Astrocyte (in vitro differentiated cells and primary cell): ENCODE measurements at regions not wholly inside any gene's neighbourhood (a gene's known extent, or its start where the extent isn't known, plus 50 kb on each side); places are given as distances from the start of the nearest gene placed in this dataset.

Experiments
- DNase-seq: peaks from one replicate; pipeline ENCODE4 v3.0.0-alpha.2; 2010; ENCODE audit warnings: low read depth
- FAIRE-seq: peaks from 2 replicates; lab custom pipeline; 2011; peaks lifted over from hg19 to GRCh38; lab: Jason Lieb, UNC
- H2AFZ ChIP-seq: 2 replicates; pipeline ENCODE4 v1.6.0; 2012; ENCODE audit warnings: low read depth, low read length, inconsistent platforms
- H3K27ac ChIP-seq: 2 replicates; pipeline ENCODE4 v1.5.1; 2011; ENCODE audit warnings: low read depth, low read length, inconsistent platforms
- H3K27me3 ChIP-seq: 2 replicates; pipeline ENCODE4 v1.6.0; 2011; ENCODE audit warnings: low read length, inconsistent platforms; ENCODE audit not compliant: insufficient read depth
- H3K36me3 ChIP-seq: 2 replicates; pipeline ENCODE4 v1.5.1; 2011; ENCODE audit warnings: low read length, inconsistent platforms; ENCODE audit not compliant: insufficient read depth
- H3K4me1 ChIP-seq: 2 replicates; pipeline ENCODE4 v1.5.1; 2011; ENCODE audit warnings: low read length, inconsistent platforms; ENCODE audit not compliant: insufficient read depth
- H3K4me2 ChIP-seq: 2 replicates; pipeline ENCODE4 v1.6.0; 2012; ENCODE audit warnings: low read length, inconsistent platforms
- H3K4me3 ChIP-seq: 2 replicates; pipeline ENCODE4 v1.5.1; 2011; ENCODE audit warnings: low read depth, mild to moderate bottlenecking, low read length, inconsistent platforms; ENCODE audit not compliant: insufficient read depth
- H3K79me2 ChIP-seq: 2 replicates; pipeline ENCODE4 v1.6.0; 2012; ENCODE audit warnings: mild to moderate bottlenecking, low read length, inconsistent platforms; ENCODE audit not compliant: insufficient read depth
- H3K9ac ChIP-seq: 2 replicates; pipeline ENCODE4 v1.6.0; 2012; ENCODE audit warnings: mild to moderate bottlenecking, low read length, inconsistent platforms
- H3K9me3 ChIP-seq: 2 replicates; pipeline ENCODE4 v1.5.1; 2012; ENCODE audit warnings: low read depth, mild to moderate bottlenecking, low read length, inconsistent platforms; ENCODE audit not compliant: insufficient read depth
- H4K20me1 ChIP-seq: 2 replicates; pipeline ENCODE4 v1.6.0; 2012; ENCODE audit warnings: low read length, inconsistent platforms; ENCODE audit not compliant: insufficient read depth
- H3K27ac Mint-ChIP-seq: one replicate; pipeline ENCODE4 v1.8.0; 2021; ENCODE audit warnings: mild to moderate bottlenecking, mixed read lengths; ENCODE audit not compliant: unreplicated experiment
- H3K27me3 Mint-ChIP-seq: one replicate; pipeline ENCODE4 v1.8.0; 2021; ENCODE audit warnings: low read depth, mixed read lengths; ENCODE audit not compliant: unreplicated experiment
- H3K36me3 Mint-ChIP-seq: one replicate; pipeline ENCODE4 v1.8.0; 2021; ENCODE audit warnings: low read depth, mixed read lengths; ENCODE audit not compliant: unreplicated experiment
- H3K4me1 Mint-ChIP-seq: one replicate; pipeline ENCODE4 v1.8.0; 2021; ENCODE audit warnings: low read depth, mixed read lengths; ENCODE audit not compliant: unreplicated experiment
- H3K4me3 Mint-ChIP-seq: one replicate; pipeline ENCODE4 v1.8.0; 2021; ENCODE audit warnings: mild to moderate bottlenecking, moderate library complexity, mixed read lengths; ENCODE audit not compliant: unreplicated experiment
- H3K9me3 Mint-ChIP-seq: one replicate; pipeline ENCODE4 v1.8.0; 2021; ENCODE audit warnings: mild to moderate bottlenecking, mixed read lengths; ENCODE audit not compliant: unreplicated experiment
- EZH2 ChIP-seq: IDR thresholded peaks from 2 replicates; pipeline ENCODE4 v1.6.1; 2012; ENCODE audit warnings: mild to moderate bottlenecking, low read length, inconsistent platforms; ENCODE audit not compliant: insufficient read depth
- TF ChIP-seq, protein P1 (sequence below): IDR thresholded peaks from 2 replicates; pipeline ENCODE4 v1.5.1; 2011; ENCODE audit warnings: low read depth, mild to moderate bottlenecking, inconsistent platforms, low read length, moderate library complexity; ENCODE audit not compliant: insufficient read depth

GRCh38 chr9:103281126-103281525 lies 286.0 kb downstream of the CYLC2 start:
- H3K4me2 ChIP-seq = no peak overlapping the region
- H3K9me3 ChIP-seq = no peaks in the 10 kb centered on the region
- H3K27me3 Mint-ChIP-seq = no peaks in the 10 kb centered on the region
- DNase-seq (no peak), FAIRE-seq (no peak)
- no peaks in the 10 kb centered on the region for H3K4me1 ChIP-seq
- no peaks in the 10 kb centered on the region for H4K20me1 ChIP-seq
- peaks cover 4% of the 10 kb centered on the region for H3K9me3 Mint-ChIP-seq
- no peaks in the 10 kb centered on the region for H3K79me2 ChIP-seq
- H3K27me3 ChIP-seq = no peaks in the 10 kb centered on the region
- no peak overlapping the region for H3K27ac ChIP-seq
- no peak overlapping the region for H3K27ac Mint-ChIP-seq
- no peak overlapping the region for H2AFZ ChIP-seq
- H3K9ac ChIP-seq = no peak overlapping the region
- H3K4me1 Mint-ChIP-seq = no peaks in the 10 kb centered on the region
- H3K36me3 ChIP-seq = no peaks in the 10 kb centered on the region
- no peak overlapping the region for H3K4me3 ChIP-seq
- TF ChIP-seq, protein P1, sequence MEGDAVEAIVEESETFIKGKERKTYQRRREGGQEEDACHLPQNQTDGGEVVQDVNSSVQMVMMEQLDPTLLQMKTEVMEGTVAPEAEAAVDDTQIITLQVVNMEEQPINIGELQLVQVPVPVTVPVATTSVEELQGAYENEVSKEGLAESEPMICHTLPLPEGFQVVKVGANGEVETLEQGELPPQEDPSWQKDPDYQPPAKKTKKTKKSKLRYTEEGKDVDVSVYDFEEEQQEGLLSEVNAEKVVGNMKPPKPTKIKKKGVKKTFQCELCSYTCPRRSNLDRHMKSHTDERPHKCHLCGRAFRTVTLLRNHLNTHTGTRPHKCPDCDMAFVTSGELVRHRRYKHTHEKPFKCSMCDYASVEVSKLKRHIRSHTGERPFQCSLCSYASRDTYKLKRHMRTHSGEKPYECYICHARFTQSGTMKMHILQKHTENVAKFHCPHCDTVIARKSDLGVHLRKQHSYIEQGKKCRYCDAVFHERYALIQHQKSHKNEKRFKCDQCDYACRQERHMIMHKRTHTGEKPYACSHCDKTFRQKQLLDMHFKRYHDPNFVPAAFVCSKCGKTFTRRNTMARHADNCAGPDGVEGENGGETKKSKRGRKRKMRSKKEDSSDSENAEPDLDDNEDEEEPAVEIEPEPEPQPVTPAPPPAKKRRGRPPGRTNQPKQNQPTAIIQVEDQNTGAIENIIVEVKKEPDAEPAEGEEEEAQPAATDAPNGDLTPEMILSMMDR = no peak
- no peak for TF ChIP-seq EZH2
- H3K4me3 Mint-ChIP-seq = no peak overlapping the region
- H3K36me3 Mint-ChIP-seq = no peaks in the 10 kb centered on the region

DNA sequence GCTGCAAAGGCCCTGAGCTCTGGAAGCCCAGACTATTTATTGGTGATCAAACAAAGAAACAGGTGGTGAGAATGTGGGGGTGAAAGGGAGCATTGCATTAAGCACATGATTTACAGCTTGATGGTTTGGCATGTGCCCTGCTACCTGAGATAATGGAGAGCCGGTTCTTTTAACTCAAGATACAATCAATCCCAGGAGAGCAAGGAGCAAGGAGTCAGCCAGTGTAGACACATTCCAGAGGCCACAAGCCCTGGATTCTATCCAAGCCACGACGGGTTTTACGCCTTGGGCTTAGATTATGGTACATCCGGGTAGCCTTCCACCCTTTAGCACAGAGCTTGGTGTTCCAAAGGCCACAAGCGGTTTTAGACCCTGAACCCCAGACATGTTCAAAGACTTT lies 292.2 kb downstream of the CYLC2 start:
- no peaks in the 10 kb centered on the region for H3K4me1 ChIP-seq
- FAIRE-seq = no peak
- H3K36me3 ChIP-seq = no peaks in the 10 kb centered on the region
- no peak overlapping the region for H3K4me3 Mint-ChIP-seq
- no peak overlapping the region for H3K9ac ChIP-seq
- no peak overlapping the region for H3K27ac Mint-ChIP-seq
- no peaks in the 10 kb centered on the region for H3K79me2 ChIP-seq
- H2AFZ ChIP-seq = no peak overlapping the region
- H3K9me3 Mint-ChIP-seq = peaks cover 5% of the 10 kb centered on the region
- no peaks in the 10 kb centered on the region for H3K4me1 Mint-ChIP-seq
- H3K4me2 ChIP-seq = no peak overlapping the region
- H3K36me3 Mint-ChIP-seq = no peaks in the 10 kb centered on the region
- no peaks in the 10 kb centered on the region for H3K27me3 ChIP-seq
- no peaks in the 10 kb centered on the region for H3K9me3 ChIP-seq
- no peaks in the 10 kb centered on the region for H4K20me1 ChIP-seq
- no peak for DNase-seq
- H3K4me3 ChIP-seq = no peak overlapping the region
- H3K27ac ChIP-seq = no peak overlapping the region
- H3K27me3 Mint-ChIP-seq = no peaks in the 10 kb centered on the region
- TF ChIP-seq EZH2 = no peak
- TF ChIP-seq, protein P1 = no peak

GRCh38 chr9:103296189-103296588 lies 301.1 kb downstream of the CYLC2 start:
- H2AFZ ChIP-seq = no peak overlapping the region
- no peak overlapping the region for H3K4me3 Mint-ChIP-seq
- H3K9ac ChIP-seq = no peak overlapping the region
- H4K20me1 ChIP-seq = no peaks in the 10 kb centered on the region
- TF ChIP-seq, protein P1 = no peak
- TF ChIP-seq EZH2 = no peak
- H3K4me3 ChIP-seq = no peak overlapping the region
- no peak overlapping the region for H3K27ac Mint-ChIP-seq
- DNase-seq = no peak
- no peak overlapping the region for H3K27ac ChIP-seq
- peaks cover 9% of the 10 kb centered on the region for H3K9me3 Mint-ChIP-seq
- H3K4me1 Mint-ChIP-seq = no peaks in the 10 kb centered on the region
- H3K27me3 ChIP-seq = no peaks in the 10 kb centered on the region
- H3K36me3 ChIP-seq = no peaks in the 10 kb centered on the region
- no peaks in the 10 kb centered on the region for H3K79me2 ChIP-seq
- H3K4me2 ChIP-seq = no peak overlapping the region
- no peak for FAIRE-seq
- no peaks in the 10 kb centered on the region for H3K9me3 ChIP-seq
- H3K27me3 Mint-ChIP-seq = no peaks in the 10 kb centered on the region
- H3K4me1 ChIP-seq = no peaks in the 10 kb centered on the region
- no peaks in the 10 kb centered on the region for H3K36me3 Mint-ChIP-seq
